GM21381 (cell line): ENCODE measurements at regions not wholly inside any gene's neighbourhood (a gene's known extent, or its start where the extent isn't known, plus 50 kb on each side); places are given as distances from the start of the nearest gene placed in this dataset.

Experiments used
- ATAC-seq: cut with Tn5 transposase; IDR thresholded peaks from one replicate; pipeline ENCODE4 v1.9.1; 2021; ENCODE audit warnings: mild to moderate bottlenecking, moderate library complexity; ENCODE audit not compliant: unreplicated experiment

- no peak for ATAC-seq
Measured at GRCh38 chr20:4070323-4071177, 55.2 kb upstream of the RNF24 start.

- ATAC-seq, result no peak
Measured at GRCh38 chr20:4069751-4070150, 54.4 kb upstream of the RNF24 start.

- no peak for ATAC-seq
Measured at GRCh38 chr20:4068708-4069107, 53.4 kb upstream of the RNF24 start.

GRCh38 chr20:4067600-4068261 is 52.4 kb upstream of the RNF24 start:
- ATAC-seq, result no peak

GRCh38 chr20:4066551-4066950 is 51.2 kb upstream of the RNF24 start:
- ATAC-seq, result no peak

GRCh38 chr20:4065391-4065844 is 50.1 kb upstream of the RNF24 start:
- ATAC-seq, result no peak
